HG02885 (cell line): ENCODE measurements at regions not wholly inside any gene's neighbourhood (a gene's known extent, or its start where the extent isn't known, plus 50 kb on each side); places are given as distances from the start of the nearest gene placed in this dataset.
"Not testable (repeated sequence)": the region's sequence is repeated elsewhere in the genome, so short reads cannot be mapped to it uniquely, and the experiment has no call there.

Source experiments
- ATAC-seq: cut with Tn5 transposase; IDR thresholded peaks from one replicate; pipeline ENCODE4 v1.9.1; 2021; ENCODE audit warnings: mild to moderate bottlenecking; ENCODE audit not compliant: unreplicated experiment, poor library complexity

- ATAC-seq = no peak
Measured at GRCh38 chr18:35822413-35822812, 150.1 kb upstream of the RMP24 start.

- ATAC-seq = no peak
Measured at GRCh38 chr18:35826477-35826876, 146.0 kb upstream of the RMP24 start.

GRCh38 chr18:35827275-35827902 is 145.1 kb upstream of the RMP24 start:
- ATAC-seq = no peak

GRCh38 chr18:35827903-35828275 is 144.6 kb upstream of the RMP24 start:
- ATAC-seq = no peak

GRCh38 chr18:35828591-35828990 is 143.9 kb upstream of the RMP24 start:
- no peak for ATAC-seq

- no peak for ATAC-seq
Measured at GRCh38 chr18:35835366-35835765, 137.1 kb upstream of the RMP24 start.

GRCh38 chr18:35835833-35836232 is 136.6 kb upstream of the RMP24 start:
- peak; percentile 93 for ATAC-seq

- no peak for ATAC-seq
Measured at GRCh38 chr18:35836932-35837331, 135.5 kb upstream of the RMP24 start.

GRCh38 chr18:35837922-35838496 is 134.5 kb upstream of the RMP24 start:
- no peak for ATAC-seq

- ATAC-seq = no peak
Measured at GRCh38 chr18:35841283-35841682, 131.2 kb upstream of the RMP24 start.

GRCh38 chr18:35842536-35842935 is 129.9 kb upstream of the RMP24 start:
- no peak for ATAC-seq

GRCh38 chr18:35848321-35848720 is 124.2 kb upstream of the RMP24 start:
- not testable (repeated sequence) for ATAC-seq

GRCh38 chr18:35849241-35849640 is 123.2 kb upstream of the RMP24 start:
- ATAC-seq = not testable (repeated sequence)

GRCh38 chr18:35851286-35851970 is 121.1 kb upstream of the RMP24 start:
- no peak for ATAC-seq

- ATAC-seq = no peak
Measured at GRCh38 chr18:35852786-35853185, 119.7 kb upstream of the RMP24 start.

- no peak for ATAC-seq
Measured at GRCh38 chr18:35854095-35854494, 118.4 kb upstream of the RMP24 start.

GRCh38 chr18:35856178-35856577 is 116.3 kb upstream of the RMP24 start:
- ATAC-seq = no peak

- not testable (repeated sequence) for ATAC-seq
Measured at GRCh38 chr18:35856721-35857120, 115.8 kb upstream of the RMP24 start.

- ATAC-seq = not testable (repeated sequence)
Measured at GRCh38 chr18:35857581-35857980, 114.9 kb upstream of the RMP24 start.

- ATAC-seq = peak; percentile 84
Measured at GRCh38 chr18:35861367-35862118, 110.9 kb upstream of the RMP24 start.

GRCh38 chr18:35862119-35862640 is 110.3 kb upstream of the RMP24 start:
- peak; percentile 5 for ATAC-seq
